GM21526 (cell line): ENCODE measurements at regions not wholly inside any gene's neighbourhood (a gene's known extent, or its start where the extent isn't known, plus 50 kb on each side); places are given as distances from the start of the nearest gene placed in this dataset.

Source experiments
- ATAC-seq: cut with Tn5 transposase; IDR thresholded peaks from one replicate; pipeline ENCODE4 v1.9.1; 2021; ENCODE audit warnings: moderate library complexity; ENCODE audit not compliant: unreplicated experiment, low FRiP score

DNA sequence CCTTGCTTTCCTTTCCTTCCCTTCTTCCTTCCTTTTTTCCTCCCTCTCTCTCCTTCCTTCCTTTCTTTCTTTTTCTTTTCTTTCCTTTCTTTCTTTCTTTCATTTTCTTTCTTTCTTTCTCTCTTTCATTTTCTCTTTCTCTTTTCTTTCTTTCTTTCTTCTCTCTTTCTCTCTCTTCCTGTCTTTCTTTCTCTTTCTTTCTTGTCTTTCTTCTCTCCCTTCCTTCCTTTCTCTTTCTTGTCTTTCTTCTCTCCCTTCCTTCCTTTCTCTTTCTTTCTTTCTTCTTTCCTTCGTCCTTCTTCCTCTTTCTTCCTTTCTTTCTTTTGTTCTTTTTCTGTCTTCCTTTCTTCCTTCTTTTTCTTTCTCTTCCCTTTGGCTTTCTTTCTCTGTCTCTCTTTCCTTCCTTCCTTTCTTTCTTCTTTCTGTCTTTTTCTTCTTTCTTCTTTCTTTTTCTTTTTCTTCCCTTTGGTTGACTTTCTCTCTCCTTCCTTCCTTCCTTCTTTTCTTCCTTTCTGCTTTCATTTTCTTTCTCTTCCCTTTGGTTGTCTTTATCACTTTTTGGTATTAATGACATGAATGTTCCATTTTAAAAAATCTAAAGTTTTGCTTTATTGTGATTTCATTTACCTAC, 496.4 kb upstream of the CBLB start:
- ATAC-seq, result no peak

DNA sequence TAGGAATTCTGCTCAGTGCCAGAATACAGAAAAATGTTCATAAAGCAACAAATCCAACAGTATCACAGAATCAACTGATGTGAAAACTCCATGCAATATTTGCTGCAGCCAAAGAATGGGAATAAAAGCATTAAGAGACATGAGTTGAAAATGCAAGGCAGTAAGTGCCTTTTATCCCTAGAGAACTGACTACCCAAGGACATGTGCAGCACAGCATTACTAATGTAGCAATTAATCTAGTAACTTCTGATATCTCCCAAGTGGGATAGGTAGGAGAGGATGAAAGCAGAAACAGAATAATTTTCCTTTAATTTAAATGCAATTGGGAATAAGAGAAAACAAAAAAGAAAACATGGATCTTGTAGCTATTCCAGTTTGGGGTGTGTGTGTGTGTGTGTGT, 497.5 kb upstream of the CBLB start:
- ATAC-seq, result no peak

DNA sequence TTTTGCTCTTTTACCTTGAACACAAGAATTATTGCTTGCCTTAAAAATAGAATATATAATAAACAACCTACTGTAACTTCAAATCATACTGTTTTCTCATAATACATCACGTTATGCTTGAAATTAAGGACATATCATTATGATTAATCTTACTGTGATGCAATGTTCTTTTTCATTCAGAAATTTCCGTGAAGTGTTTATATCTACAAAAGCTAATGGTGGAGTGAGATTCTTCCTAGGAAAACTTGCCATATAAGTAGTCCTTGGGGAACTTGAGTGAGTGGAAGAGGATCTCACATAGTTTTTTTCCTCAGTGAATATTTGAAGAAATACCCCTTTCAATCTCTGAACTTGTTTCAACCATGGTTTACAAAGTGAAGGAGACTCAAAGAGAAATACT, 498.7 kb upstream of the CBLB start:
- no peak for ATAC-seq

DNA sequence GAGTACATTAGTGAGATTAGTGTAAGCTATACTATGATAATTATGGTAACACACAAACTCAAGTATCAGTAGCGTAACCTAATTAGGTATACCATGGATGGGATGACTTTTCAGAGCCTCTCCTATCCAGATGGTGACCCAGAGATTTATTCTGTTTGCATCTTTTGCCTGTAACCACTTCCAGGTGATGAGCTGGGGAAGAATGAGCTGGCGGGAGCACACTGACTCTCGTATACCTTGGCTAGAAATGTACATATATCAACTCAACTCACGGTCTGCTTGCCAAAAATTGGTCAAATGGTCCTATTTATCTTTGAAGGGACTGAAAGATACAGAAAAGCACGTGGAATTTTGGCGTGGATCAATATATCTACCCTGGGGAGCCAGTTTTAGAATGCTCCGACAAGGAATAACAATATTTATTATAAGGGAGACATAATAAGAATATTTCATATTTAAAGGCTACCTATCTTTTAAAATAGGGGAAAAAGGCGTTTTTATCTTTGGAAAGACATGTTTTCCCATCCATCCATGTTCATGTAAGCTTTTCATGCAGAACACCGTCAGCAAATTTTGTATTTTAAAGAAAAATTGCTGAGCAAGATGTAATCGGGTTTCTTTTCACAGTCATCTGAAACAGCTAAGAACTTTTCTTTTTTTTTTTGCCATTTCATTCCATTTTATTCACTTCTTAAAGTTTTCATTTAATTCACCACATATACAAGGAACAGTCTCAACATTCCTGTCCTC, 502.6 kb upstream of the CBLB start:
- no peak for ATAC-seq

DNA sequence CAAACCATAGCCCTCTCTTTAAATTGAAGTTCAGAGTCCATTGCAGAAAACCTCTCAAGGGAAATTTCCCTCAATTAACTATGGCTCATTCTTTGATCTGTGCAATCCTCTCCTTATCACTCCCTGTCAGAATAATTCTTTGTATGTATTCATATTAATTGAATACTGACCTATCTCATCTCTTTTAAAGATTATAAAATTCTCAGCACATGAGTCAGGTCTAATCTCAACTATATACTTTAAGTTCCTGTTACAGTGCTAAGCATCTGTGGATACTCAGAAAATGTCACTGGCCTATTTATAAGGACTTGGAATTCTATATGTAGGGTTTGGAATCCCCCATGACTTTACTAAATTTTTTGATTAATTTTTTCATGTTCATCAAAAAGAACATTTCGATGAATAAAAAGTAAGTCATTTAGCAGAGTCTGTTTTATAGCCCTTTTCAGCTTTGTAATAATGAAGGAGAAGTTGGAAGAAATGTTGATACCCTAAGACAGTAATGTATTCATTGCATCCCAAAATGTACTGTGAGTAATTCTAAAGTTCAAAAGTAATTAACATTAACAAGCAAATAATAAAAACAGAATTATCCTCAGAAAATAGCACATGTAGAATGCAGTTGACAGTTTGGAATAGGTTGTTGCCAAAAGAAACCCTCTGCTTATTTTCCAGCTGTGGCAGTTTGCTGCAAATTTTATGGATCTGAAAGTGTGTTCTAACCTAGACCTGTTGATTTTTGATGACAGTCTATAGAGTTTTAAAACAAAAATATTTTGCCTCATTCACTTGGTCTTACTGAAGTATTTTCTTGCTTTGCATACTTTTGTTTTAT, 503.4 kb upstream of the CBLB start:
- ATAC-seq, result no peak

DNA sequence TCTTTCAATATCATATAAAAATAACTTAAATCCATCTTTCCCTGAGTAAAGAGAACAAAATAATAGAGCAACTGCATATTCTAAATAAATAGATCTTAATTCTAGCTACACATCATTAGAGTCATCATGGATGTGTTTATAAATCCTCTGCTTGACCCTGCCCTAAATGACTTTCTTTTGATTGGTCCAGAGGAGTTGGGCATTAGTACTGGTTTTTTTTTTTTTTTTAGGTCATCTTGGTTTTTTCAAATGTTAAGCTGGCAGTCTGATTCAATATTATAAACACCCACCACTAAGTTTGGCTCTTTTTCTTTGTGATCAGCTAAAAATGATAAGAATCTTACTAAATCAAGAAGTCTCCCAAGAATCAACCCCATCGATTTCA, 504.0 kb upstream of the CBLB start:
- no peak for ATAC-seq

DNA sequence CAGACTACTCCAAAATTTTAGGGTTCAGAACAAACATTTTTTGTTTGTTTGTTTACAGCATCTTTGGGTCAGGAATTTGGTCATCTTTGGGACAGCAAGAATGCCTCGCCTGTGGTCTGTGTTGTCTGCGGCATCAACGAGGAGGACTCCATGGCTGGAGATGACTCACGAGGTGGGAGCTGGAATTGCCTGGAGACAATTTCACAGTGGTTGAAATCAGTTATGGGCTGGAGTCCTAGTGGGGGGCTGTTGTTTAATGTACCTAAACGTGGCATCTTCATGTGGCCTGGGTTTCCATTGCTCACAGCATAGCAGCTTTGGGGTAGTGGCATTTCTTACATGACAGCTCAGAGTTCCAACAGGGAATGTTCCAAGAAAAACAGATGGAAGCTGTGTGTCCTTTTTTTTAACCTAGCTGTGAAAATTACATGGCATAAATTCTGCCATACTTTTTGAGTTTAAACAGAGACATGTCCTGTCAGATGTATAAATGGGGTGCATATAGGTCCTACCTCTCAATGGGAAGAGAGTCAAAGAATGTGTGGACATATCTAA, 507.3 kb upstream of the CBLB start:
- no peak for ATAC-seq

DNA sequence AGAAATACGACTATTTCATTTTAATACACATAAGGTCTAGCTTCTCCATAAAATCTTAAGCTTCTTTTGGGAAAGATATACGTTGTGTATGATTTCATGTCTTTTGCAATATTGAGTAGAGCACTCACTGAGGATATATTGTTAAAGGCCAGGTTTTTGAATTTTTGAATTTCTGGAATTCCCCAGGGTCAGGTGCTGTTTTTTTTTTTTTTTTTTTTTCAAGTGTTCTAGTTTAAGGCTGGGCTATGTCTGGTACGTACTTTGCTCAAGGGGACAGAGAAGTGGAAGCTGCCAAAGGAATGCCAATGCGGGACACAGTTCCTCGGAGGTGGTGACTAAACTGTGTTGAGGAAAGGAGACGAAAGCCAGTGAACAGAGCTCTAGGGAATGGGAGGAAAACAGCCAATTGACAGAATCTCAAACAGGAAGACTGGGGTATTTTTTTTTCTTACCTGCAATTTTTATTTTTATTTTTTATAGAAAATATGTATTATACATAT, 510.5 kb upstream of the CBLB start:
- no peak for ATAC-seq

DNA sequence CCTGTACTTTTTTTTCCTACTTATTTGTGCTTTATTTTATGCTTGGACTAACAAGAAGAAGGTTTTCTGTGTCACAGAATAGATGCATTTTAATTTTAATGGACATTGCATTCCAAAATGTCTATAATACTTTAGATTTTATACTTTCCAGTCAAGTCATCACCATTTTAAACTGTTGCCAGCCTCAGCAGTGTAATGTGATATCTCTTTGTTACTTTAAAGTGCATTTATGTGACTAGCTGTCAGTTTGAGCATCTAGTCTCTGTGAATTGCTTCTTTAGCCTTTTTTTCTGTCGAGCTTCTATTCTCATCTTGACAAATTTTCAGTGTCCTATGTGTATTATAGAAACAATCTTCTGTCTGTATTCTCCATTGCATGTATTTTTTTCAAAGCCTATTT, 511.4 kb upstream of the CBLB start:
- ATAC-seq, result no peak

DNA sequence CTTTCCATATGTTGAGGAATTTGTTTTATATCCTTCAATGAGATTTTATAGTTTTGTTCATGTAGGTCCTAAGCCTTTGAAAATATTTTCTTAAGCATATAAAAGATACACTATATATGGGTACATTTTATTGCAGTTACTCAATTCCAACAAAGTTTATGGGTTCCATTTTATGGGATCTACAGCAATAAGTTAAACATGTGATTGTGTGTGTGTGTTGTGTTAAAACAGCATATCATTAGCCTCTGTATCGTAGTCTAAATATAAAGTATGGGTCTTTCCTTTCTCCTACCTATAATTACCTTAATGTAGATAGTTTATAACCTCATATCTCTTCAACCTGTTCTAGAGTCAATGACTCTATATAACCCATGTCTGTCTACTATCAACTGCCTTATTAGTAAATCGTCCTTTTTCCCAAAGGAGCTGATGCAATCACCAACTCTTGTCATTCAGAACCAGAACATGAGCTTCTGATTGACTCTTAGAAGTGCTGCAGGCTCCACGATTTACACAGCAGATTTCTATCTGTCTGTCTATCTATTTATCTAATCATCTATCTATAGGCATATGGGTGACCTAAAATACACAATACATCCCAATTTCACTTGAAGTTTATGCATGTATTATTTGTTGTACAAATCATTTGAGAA, 512.6 kb upstream of the CBLB start:
- no peak for ATAC-seq

DNA sequence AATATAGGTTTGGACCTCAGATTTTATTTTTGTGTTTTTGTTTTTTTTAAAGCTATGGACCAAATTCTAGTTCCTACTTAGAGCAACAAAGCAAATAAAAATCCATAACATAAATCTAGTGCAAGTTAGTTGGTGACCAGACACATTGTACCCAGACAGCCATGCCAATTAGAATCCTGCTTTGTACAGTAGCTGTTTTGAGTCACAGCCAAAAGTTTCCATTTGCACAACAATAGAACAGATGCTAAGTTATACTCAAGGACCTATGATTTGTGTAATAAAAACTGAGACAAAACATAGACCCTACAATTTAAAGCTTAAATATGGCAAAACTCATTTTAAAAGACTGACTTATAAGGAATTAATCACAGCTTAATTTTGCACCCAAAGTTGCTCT, 513.1 kb upstream of the CBLB start:
- no peak for ATAC-seq

DNA sequence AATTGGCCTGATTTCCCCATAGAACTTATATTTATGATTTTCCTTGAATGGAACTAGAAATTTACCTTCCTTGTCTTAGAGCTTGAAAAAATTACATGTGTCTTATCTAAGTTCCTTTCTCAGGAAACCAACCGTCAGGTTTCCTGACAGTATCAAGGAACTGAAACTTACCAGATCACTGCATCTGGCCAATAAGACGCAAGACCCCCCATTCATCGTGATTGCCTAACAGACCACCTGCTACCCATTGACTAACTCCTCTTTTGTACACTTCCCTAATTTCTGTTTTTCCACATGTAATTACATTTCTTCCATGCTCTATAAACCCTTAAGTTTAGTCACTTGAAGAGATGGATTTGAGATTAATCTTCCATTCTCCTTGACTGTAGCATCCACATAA, 517.2 kb upstream of the CBLB start:
- ATAC-seq, result no peak

DNA sequence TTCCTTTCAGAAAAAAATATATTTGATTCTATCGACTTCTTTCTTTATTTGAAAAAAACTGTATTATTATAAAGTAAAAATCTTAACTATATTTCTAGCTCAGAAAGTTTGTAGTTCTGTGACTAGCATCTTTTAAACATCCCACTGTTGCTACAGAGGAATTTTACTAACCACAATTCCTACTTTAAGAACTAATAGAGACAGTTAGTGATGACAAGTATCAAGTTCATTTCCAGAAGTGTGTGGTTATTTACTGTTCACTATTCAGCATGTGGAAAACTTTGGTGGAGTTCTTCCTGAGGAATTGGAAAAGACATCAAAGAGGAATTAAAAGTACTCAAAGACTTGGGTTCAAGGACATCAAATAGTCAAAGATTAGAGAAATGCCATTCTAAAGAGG, 524.1 kb upstream of the CBLB start:
- no peak for ATAC-seq

DNA sequence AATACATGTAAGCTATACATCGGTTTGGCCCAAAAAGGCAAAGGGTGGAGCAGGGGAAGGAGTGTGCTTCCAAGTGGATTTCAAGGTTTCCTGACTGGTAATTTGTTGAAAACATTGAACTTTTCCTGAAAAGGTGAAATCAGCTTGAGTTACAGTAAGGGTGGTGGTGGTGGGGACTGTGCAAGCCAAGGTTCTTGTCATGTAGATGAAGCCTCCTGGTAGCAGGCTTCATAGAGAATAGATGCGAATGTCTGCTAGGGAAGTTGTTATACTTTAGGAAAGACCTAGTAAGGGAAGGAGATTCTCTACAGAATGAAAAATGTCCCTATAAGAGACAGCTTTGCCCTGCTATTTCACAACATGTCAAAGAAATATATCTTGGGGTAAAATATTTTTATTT, 528.2 kb upstream of the CBLB start:
- no peak for ATAC-seq

DNA sequence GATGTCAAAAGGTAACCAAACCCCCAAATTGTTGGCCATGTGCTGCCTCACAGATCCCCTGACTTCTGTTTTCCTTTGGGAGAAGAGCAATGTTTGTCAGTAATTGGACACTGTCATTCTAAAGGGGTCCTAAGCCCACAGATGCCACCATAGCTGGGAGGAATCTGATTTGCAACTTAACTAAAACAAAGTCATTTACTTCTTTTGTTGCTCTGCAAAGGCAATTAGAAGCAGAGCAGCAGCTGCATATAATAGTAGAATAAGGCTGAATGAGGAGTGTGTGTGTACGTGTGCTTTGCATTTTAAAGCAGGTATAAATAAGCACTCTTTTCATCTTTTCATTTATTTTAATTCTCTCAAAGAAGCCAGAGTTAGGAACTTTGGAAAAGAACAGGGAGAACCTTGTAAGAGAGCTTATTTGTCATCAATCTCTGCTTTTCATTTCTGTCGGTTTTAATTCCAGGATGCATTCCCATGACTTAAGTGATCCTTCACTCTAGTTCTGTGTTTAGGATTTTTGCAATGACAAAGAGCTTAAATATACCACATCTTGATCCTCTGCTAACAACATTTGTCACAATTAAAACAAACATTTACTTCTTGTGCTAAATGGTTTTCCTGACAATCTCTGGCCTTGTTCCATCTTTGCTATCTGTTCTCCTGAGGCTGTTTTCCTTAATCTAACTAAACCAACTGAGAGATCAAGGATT, 530.2 kb upstream of the CBLB start:
- ATAC-seq, result no peak

DNA sequence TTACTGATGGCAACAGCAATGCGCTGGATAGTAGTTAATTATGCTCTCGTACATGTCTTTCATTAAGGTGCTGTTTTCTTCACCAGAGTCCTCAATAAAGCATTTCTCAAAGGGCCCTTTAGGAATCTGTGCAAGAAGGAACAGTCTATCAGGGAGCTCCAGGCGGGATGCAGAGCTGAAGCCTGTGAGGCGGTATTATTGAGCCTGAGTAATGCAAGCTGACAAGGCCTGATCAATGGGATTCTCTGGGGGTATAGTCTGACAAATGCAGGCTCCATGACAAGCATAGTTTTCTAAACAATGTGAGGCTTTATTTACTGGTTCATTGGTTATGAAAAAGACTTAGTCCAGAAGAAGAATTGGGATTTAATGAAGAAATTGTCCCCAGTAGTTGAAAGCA, 530.9 kb upstream of the CBLB start:
- ATAC-seq, result no peak

DNA sequence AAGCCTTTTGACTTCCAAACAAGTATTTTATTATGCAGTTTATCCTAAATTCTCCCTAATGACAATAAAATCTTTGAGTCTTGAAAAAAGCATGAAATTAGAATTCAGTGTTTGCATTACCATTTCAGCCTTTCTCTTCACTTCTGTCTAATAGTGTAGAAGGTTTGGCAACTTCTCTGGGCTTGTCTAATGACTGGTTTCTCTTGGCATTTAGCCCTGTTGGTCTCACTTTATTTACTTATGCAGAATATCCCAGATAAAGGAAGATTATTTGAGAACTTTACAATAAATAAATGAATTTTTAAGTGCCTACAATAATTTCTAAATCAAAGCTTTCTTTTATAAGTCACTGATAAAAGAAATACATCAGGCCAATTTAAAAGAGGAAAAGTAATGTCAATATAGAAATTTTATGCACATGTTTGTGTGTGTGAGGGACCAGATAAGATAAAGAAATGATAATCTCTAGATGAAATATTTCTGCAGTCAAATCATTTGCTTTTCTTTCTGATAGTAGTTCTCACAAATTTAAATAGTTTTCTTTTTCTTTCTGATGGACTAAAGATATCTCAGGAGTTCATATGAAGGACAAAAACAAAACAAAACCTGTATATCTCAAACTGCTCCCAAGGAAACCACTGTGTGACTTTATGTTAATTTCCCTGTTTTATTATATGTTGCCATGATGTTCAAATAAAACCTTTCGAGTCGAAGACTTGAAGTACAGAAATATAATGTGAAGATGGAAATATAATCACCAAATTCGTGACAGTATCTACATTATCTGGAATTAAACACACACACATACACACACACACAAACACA, 533.1 kb upstream of the CBLB start:
- ATAC-seq, result no peak

DNA sequence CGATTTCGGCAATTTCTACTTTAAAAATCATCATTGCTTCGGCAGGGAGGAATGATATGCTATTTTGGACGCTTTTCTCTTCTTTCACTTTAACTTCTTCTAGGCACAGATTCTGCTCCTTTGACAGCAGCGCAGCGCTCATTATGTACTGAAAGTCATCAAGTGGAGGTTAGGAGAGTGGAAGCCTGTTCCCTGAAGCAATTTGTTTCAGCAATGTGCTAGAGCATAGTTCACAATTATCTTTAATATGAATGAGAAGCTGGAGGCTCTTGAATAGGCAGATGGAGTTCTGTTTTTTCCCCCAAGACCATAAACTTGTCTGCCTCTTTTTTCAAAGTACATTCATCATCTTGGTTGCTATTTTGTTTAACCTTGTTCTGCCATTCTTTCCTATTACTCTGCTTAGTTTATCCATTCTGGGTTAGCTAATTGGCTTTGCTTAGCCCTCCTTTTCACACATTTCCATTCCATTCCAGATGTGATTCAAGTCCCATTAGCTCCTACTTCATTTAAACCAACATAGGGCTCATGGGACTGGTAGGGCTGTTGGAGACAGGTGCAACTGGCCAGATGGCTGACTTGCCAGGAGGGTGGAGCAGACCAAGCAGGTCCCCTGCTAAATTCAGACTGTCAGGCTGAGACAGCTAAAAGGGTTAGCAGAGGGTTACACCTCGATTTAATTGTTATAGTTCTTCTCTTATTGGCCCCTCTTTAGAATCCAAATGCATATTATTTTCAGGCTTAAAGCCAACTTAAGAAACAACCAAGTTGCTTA, 534.7 kb upstream of the CBLB start:
- no peak for ATAC-seq

DNA sequence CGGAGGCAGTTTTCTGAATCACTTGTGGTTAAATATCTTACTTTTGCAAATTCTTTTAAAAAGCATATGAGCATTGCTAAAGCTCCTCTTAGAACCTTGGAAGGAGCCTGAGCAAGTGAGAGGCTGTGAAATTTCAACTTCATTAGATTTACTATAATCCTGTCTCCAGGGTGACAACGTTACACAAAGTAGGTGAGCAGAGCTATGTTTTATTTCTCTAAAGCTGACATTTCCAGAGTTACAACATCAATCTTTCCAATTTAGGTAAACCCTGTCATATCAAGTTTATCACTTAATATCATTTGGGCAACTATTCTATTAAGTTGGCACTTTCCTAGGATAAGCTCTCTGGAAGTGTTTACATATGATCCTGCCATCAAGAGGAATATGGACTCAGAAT, 544.9 kb upstream of the CBLB start:
- ATAC-seq, result no peak
